Omental fat pad (tissue), 3 donors: ENCODE measurements at regions not wholly inside any gene's neighbourhood (a gene's known extent, or its start where the extent isn't known, plus 50 kb on each side); places are given as distances from the start of the nearest gene placed in this dataset.
"Not testable (repeated sequence)": the region's sequence is repeated elsewhere in the genome, so short reads cannot be mapped to it uniquely, and the experiment has no call there.

Experiments used
- ATAC-seq: fragments of 150-250 bp; one replicate; pipeline ENCODE4 v1.9.1; 2016; ENCODE audit warnings: mild to moderate bottlenecking, moderate library complexity; ENCODE audit not compliant: low FRiP score
- DNase-seq: peaks from one replicate; pipeline ENCODE4 v3.0.0-alpha.2; 2019; ENCODE audit warnings: low spot score
- CTCF ChIP-seq, 3 donors: fragments of 450-650 bp; IDR thresholded peaks; one replicate each; pipeline ENCODE4 v1.5.1; 2016 to 2017; ENCODE audit warnings: antibody characterized with exemption in 3 of 3, mild to moderate bottlenecking in 3 of 3, moderate library complexity in 2 of 3

GRCh38 chr17:71011391-71011790 lies 842.1 kb downstream of the KCNJ2 start:
- ATAC-seq = no peak
- no peak for DNase-seq
- TF ChIP-seq CTCF (IDR thresholded peaks at IDR 0.05) = no peak

DNA sequence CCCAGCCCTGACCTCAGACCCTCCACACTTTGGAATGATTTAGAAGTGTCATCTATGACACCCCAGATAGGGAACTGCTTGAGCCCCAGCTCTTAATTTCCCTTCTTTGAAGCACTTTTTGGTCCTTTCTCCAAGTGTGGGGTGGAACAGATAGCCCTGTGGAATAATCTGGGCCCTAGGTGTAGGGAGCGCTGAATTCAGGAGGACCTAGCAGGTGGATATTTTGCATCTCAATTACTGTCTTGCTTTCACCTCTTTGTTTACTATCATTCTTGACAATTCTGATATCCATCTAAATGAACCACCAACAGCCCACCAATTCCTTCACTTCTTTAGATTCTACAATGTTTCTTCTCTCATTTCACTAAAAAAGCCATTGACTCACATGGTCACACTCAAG lies 850.4 kb downstream of the KCNJ2 start:
- ATAC-seq = no peak
- DNase-seq = no peak
- no peak for TF ChIP-seq CTCF (IDR thresholded peaks at IDR 0.05)

DNA sequence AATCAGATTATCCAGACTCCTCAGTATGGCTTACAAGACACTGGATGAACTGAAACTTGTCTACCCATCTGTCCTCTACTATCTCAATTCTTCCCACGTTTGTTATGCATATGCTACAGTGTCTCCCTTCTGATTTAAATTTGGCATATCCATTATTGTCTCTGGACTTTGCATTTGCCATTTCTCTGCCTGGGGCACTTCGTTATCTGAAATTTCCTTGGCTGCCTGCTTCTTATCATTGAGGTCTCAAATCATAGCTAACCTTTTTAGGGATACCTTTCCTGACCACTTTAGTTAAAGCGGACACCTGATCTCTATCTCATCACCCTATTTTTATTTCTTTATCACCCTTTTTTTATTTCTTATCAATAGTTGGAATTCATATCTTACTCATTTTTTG lies 853.4 kb downstream of the KCNJ2 start:
- no peak for ATAC-seq
- DNase-seq = no peak
- TF ChIP-seq CTCF (IDR thresholded peaks at IDR 0.05) = no peak

DNA sequence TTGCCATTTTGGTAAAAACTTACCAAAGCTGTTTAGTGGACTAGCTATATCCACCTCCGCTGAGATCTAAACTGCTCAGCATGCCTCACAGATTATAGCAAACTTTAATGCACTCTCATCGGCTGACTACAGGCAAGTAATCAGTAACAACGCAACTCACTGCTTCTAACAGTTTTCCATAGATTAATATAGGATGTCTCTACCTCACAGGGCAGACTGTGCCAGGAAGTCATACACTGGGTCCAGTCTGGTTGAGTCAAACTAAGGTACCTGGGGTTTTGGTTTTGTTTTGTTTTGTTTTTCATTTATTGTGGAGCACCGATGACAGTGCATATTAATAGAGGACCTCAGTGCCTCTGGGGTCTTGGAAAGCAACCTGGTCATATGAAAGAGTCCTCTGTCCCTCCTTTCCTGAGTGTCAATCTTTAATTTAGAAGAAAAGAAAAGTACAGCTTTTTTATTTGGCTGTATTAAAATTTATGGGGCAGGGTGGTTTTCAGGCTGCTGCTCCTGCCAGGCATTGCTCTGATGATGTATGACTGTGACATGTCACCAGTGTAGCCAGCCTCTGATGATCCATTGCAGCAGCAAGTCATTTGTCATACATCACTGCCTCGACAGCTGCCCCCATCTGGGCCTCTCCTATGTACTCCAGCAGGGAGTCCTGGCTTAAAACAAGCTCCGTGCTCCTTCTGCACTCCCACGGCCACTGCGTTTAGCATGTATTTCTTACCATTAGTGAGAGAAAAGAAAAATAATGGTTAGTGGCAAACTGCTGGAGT lies 854.1 kb downstream of the KCNJ2 start:
- no peak for DNase-seq
- no peak for ATAC-seq

GRCh38 chr17:71024172-71024571 lies 854.8 kb downstream of the KCNJ2 start:
- ATAC-seq (no peak), DNase-seq (no peak)
- no peak for TF ChIP-seq CTCF (IDR thresholded peaks at IDR 0.05)

More for the DNA sequence above, 854.1 kb downstream of the KCNJ2 start:
- no peak for TF ChIP-seq CTCF (IDR thresholded peaks at IDR 0.05)

DNA sequence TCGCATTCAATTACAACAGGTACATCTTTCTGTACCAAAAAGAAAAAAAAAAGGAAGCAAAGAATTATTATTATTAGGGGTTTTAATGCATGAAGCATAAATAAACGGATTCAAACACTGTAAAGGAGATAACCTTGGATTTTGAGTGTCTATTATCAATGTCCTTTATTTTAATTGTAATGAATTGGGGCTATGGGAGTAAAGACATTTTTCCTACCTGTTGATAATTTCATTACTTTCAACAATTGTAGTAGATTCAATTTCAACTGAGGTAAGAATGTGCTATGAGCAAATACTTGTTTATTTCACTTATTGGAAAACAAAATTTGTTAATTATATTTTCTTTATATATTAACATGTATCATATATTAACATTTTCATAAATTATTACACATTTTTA lies 855.6 kb downstream of the KCNJ2 start:
- DNase-seq = no peak
- no peak for TF ChIP-seq CTCF (IDR thresholded peaks at IDR 0.05)
- ATAC-seq = no peak

DNA sequence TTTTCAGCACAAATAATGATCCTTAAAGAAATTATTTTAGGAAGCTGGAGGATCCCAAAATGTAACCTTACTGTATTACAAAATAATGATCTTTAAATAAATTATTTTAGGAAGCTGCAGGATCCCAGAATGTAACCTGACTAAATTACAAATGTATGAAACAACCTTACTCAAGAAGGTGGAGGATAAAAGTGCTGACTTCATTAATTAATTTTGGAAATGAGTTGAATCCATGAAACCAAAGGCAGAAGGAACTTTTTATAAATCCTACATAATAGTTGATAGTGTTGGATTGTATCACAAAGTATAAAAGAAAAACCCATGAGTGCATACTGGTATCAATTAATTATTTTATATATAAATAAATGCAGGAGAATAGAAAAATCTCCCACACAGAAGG lies 859.9 kb downstream of the KCNJ2 start:
- TF ChIP-seq CTCF (IDR thresholded peaks at IDR 0.05) = no peak
- ATAC-seq = no peak

DNA sequence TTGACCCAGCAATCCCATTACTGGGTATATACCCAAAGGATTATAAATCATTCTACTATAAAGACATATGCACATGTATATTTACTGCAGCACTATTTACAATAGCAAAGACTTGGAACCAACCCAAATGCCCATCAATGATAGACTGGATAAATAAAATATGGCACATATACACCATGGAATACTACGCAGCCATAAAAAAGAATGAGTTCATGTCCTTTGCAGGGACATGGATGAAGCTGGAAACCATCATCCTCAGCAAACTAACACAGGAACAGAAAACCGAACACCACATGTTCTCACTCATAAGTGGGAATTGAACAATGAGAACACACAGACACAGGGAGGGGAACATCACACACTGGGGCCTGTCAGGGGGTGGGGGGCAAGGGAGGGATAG lies 862.0 kb downstream of the KCNJ2 start:
- DNase-seq, ATAC-seq: not testable (repeated sequence)

More for the DNA sequence above, 859.9 kb downstream of the KCNJ2 start:
- no peak for DNase-seq
